HG03139 (cell line): ENCODE measurements at regions not wholly inside any gene's neighbourhood (a gene's known extent, or its start where the extent isn't known, plus 50 kb on each side); places are given as distances from the start of the nearest gene placed in this dataset.

Source experiments
- ATAC-seq: cut with Tn5 transposase; IDR thresholded peaks from one replicate; pipeline ENCODE4 v1.9.1; 2021; ENCODE audit not compliant: unreplicated experiment

GRCh38 chr13:94968757-94969086, 256.4 kb upstream of the SOX21 start:
- no peak for ATAC-seq

GRCh38 chr13:94968040-94968756, 255.9 kb upstream of the SOX21 start:
- no peak for ATAC-seq

- ATAC-seq: no peak
Observed at GRCh38 chr13:94967183-94968039, 255.1 kb upstream of the SOX21 start.

GRCh38 chr13:94966422-94966955, 254.1 kb upstream of the SOX21 start:
- ATAC-seq: no peak

GRCh38 chr13:94959626-94960025, 247.3 kb upstream of the SOX21 start:
- no peak for ATAC-seq

GRCh38 chr13:94956417-94957110, 244.2 kb upstream of the SOX21 start:
- no peak for ATAC-seq

- ATAC-seq: no peak
Observed at GRCh38 chr13:94952787-94953186, 240.4 kb upstream of the SOX21 start.

GRCh38 chr13:94950303-94950702, 238.0 kb upstream of the SOX21 start:
- no peak for ATAC-seq

- no peak for ATAC-seq
Observed at GRCh38 chr13:94947965-94948371, 235.6 kb upstream of the SOX21 start.

GRCh38 chr13:94947392-94947791, 235.0 kb upstream of the SOX21 start:
- no peak for ATAC-seq

- ATAC-seq: no peak
Observed at GRCh38 chr13:94946039-94946438, 233.7 kb upstream of the SOX21 start.

GRCh38 chr13:94938124-94938523, 225.8 kb upstream of the SOX21 start:
- ATAC-seq: no peak

GRCh38 chr13:94936633-94937032, 224.3 kb upstream of the SOX21 start:
- ATAC-seq: no peak

GRCh38 chr13:94933936-94934335, 221.6 kb upstream of the SOX21 start:
- no peak for ATAC-seq

GRCh38 chr13:94933230-94933751, 220.9 kb upstream of the SOX21 start:
- ATAC-seq: no peak

- ATAC-seq: no peak
Observed at GRCh38 chr13:94928127-94928775, 215.9 kb upstream of the SOX21 start.

- ATAC-seq: no peak
Observed at GRCh38 chr13:94925263-94925662, 212.9 kb upstream of the SOX21 start.

GRCh38 chr13:94921181-94921580, 208.8 kb upstream of the SOX21 start:
- no peak for ATAC-seq

- ATAC-seq: no peak
Observed at GRCh38 chr13:94920578-94920977, 208.2 kb upstream of the SOX21 start.

GRCh38 chr13:94917824-94918223, 205.5 kb upstream of the SOX21 start:
- ATAC-seq: no peak

- ATAC-seq: no peak
Observed at GRCh38 chr13:94914895-94915294, 202.6 kb upstream of the SOX21 start.
